Hepatocyte (in vitro differentiated cells): ENCODE measurements at regions not wholly inside any gene's neighbourhood (a gene's known extent, or its start where the extent isn't known, plus 50 kb on each side); places are given as distances from the start of the nearest gene placed in this dataset.

Source experiments
- DNase-seq: peaks from one replicate; pipeline ENCODE4 v3.0.0-alpha.2; 2016; ENCODE audit warnings: low spot score
- H2AFZ ChIP-seq: fragments of 200-600 bp; sonication (generic); 2 replicates; pipeline ENCODE4 v1.6.0; 2016; ENCODE audit warnings: antibody characterized with exemption, mild to moderate bottlenecking
- H3K27ac ChIP-seq: fragments of 200-600 bp; sonication (generic); 2 replicates; pipeline ENCODE4 v1.5.1; 2016; ENCODE audit warnings: mild to moderate bottlenecking
- H3K27me3 ChIP-seq: fragments of 200-600 bp; sonication (generic); 2 replicates; pipeline ENCODE4 v1.6.1; 2016
- H3K36me3 ChIP-seq: fragments of 200-600 bp; sonication (generic); replicated peaks from 2 replicates; pipeline ENCODE4 v1.5.1; 2016; ENCODE audit warnings: low read depth; ENCODE audit not compliant: insufficient read depth
- H3K4me1 ChIP-seq: fragments of 200-600 bp; sonication (generic); 2 replicates; pipeline ENCODE4 v1.5.1; 2016; ENCODE audit warnings: mild to moderate bottlenecking, moderate library complexity; ENCODE audit not compliant: insufficient read depth
- H3K4me2 ChIP-seq: fragments of 200-600 bp; sonication (generic); 2 replicates; pipeline ENCODE4 v1.6.0; 2016
- H3K4me3 ChIP-seq: fragments of 200-600 bp; sonication (generic); 2 replicates; pipeline ENCODE4 v1.5.1; 2016; ENCODE audit warnings: mild to moderate bottlenecking
- H3K79me2 ChIP-seq: fragments of 200-600 bp; sonication (generic); 2 replicates; pipeline ENCODE4 v1.6.0; 2017; ENCODE audit warnings: mild to moderate bottlenecking
- H3K9me2 ChIP-seq: fragments of 200-600 bp; sonication (generic); replicated peaks from 2 replicates; pipeline ENCODE4 v1.6.0; 2017; ENCODE audit warnings: mild to moderate bottlenecking; ENCODE audit not compliant: insufficient read depth
- H3K9me3 ChIP-seq: fragments of 200-600 bp; sonication (generic); 2 replicates; pipeline ENCODE4 v1.5.1; 2016; ENCODE audit warnings: low read depth, mild to moderate bottlenecking
- H4K20me1 ChIP-seq: fragments of 200-600 bp; sonication (generic); 2 replicates; pipeline ENCODE4 v1.6.0; 2016; ENCODE audit warnings: mild to moderate bottlenecking; ENCODE audit not compliant: insufficient read depth, poor library complexity, severe bottlenecking
- EZH2 ChIP-seq: fragments of 200-600 bp; sonication (generic); IDR thresholded peaks from 2 replicates; pipeline ENCODE4 v1.6.1; 2016; ENCODE audit warnings: antibody characterized with exemption, mild to moderate bottlenecking, borderline replicate concordance
- EZH2phosphoT487 ChIP-seq: fragments of 200-600 bp; sonication (generic); IDR thresholded peaks from one replicate; pipeline ENCODE4 v1.6.1; 2018; ENCODE audit warnings: antibody characterized with exemption, mild to moderate bottlenecking, low read depth, moderate library complexity; ENCODE audit not compliant: unreplicated experiment, severe bottlenecking
- WGBS: methylation state at CpG from one replicate; pipeline ENCODE4 v1.1.6; 2016; ENCODE audit warnings: low lambda C conversion rate; ENCODE audit errors: missing lambda C conversion rate; 5-methylcytosine and 5-hydroxymethylcytosine counted together
- TF ChIP-seq, protein P1 (sequence below): fragments of 200-600 bp; sonication (generic); IDR thresholded peaks from 2 replicates; pipeline ENCODE4 v1.5.1; 2016; ENCODE audit warnings: antibody characterized with exemption, mild to moderate bottlenecking; ENCODE audit not compliant: poor library complexity

DNA sequence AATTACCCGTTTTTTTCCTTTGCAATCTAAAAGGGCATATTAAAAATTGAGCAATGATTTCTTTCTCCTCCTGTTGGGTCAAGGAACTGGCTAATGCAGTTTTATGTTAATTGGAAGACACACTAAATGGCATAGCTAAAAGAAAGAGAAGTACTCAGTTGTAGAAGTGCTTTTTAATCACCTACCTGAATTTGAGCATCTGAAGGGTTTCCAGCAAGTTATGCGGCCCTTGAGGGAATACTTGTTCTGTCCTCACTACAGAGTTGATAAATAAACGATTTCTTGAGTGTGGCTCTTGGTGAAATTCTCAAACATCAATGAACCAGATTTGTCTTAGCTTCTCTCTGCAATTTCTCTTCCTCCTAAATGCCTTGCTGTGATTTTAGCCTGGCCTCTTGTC is 184.1 kb upstream of the RPH3A start:
- no peaks in the 10 kb centered on the region for H3K4me1 ChIP-seq
- H3K27me3 ChIP-seq, result peaks cover 12% of the 10 kb centered on the region
- no peaks in the 10 kb centered on the region for H4K20me1 ChIP-seq
- no peak overlapping the region for H3K27ac ChIP-seq
- no peaks in the 10 kb centered on the region for H3K79me2 ChIP-seq
- H3K4me2 ChIP-seq, result no peak overlapping the region
- TF ChIP-seq, protein P1, sequence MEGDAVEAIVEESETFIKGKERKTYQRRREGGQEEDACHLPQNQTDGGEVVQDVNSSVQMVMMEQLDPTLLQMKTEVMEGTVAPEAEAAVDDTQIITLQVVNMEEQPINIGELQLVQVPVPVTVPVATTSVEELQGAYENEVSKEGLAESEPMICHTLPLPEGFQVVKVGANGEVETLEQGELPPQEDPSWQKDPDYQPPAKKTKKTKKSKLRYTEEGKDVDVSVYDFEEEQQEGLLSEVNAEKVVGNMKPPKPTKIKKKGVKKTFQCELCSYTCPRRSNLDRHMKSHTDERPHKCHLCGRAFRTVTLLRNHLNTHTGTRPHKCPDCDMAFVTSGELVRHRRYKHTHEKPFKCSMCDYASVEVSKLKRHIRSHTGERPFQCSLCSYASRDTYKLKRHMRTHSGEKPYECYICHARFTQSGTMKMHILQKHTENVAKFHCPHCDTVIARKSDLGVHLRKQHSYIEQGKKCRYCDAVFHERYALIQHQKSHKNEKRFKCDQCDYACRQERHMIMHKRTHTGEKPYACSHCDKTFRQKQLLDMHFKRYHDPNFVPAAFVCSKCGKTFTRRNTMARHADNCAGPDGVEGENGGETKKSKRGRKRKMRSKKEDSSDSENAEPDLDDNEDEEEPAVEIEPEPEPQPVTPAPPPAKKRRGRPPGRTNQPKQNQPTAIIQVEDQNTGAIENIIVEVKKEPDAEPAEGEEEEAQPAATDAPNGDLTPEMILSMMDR, result no peak
- TF ChIP-seq EZH2, result no peak
- no peak for TF ChIP-seq EZH2phosphoT487
- H3K9me3 ChIP-seq, result no peaks in the 10 kb centered on the region
- no peaks in the 10 kb centered on the region for H3K9me2 ChIP-seq
- no peak overlapping the region for H3K4me3 ChIP-seq
- H3K36me3 ChIP-seq, result no peaks in the 10 kb centered on the region
- no peak for DNase-seq
- no peak overlapping the region for H2AFZ ChIP-seq
- 75% methylated on average over 3 of the region's 3 CpGs for WGBS

DNA sequence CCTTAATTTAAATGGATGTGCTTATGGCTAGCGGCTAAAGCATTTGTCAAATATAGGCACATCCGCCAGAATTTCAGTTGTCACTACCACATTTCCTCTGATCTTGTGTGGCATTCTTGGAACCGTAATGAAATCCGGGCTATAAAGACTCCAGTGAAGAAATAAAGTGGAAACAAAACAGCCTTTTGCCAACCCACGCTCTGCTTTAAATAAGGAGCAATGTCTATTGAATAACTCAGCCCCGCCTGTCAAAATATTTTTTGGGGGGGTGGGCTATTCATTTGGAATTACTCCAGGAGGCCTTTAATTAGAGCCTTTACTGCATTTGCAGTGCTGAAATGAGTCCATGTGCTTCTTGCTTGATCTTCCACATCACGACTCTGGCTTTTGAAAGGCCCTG is 179.6 kb upstream of the RPH3A start:
- Histone ChIP-seq H3K9me3 (no peaks in the 10 kb centered on the region), H3K27me3 (peaks cover 12% of the 10 kb centered on the region), H3K27ac (no peak overlapping the region), H4K20me1 (no peaks in the 10 kb centered on the region), H3K4me1 (no peaks in the 10 kb centered on the region), H3K4me2 (no peak overlapping the region), H3K4me3 (no peak overlapping the region), H3K9me2 (no peaks in the 10 kb centered on the region), H3K79me2 (no peaks in the 10 kb centered on the region), H2AFZ (no peak overlapping the region), H3K36me3 (no peaks in the 10 kb centered on the region)
- 79% methylated on average over 7 of the region's 7 CpGs for WGBS
- TF ChIP-seq, protein P1, result no peak
- TF ChIP-seq EZH2 (no peak), EZH2phosphoT487 (no peak)
- DNase-seq, result no peak

DNA sequence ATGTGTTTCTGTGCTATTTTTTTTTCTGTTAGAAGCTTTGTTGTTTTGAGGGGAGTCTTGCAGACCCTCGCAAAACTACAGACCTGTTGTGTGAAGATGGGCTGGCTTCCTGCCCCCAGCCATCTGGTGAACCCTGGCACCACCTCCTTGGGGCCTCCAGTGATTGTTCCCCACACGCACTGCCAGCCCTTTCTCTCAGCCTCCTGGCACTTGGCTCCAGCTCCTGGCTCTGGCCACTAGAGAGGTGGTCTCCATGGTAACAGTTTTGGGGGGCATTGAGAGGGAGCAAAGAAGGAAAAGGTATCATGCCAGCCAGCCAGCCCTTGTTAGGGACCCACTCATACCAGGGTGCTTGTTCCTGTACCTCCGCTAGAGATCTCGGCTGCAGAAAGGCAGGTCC is 176.4 kb upstream of the RPH3A start:
- peaks cover 14% of the 10 kb centered on the region for H3K27me3 ChIP-seq

DNA sequence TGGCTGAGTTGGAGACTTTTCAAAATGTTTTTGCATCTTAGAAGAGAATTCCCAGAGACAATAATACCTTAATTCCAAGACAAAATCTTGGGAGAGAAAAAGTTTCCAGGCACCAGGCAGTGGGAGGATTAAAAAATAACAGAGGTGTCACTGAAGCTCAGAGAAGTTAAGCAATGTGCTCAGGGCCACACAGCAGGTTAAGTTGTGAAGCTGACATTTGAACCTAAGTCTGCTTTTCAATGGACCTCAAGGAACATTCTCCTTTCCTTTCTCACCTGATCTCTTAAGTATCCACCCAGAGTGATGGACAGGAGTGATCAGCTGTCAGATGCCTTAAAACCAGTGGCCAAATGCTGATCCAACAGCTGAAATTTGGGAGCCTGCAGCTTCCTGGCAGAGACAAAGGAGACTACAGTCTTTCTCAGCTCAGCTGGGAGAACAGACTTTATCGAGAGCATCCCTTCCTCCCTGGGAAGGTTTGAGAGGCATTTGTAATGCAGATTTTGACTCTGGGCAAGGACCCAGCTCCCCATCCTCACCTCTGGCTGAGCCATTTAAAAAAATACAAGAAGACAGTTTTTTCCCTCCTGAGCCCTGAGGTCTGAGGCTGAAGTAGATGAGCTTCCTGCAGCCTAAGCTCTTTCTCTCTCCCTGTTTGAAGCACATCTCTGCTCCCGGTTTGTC is 174.9 kb upstream of the RPH3A start:
- Histone ChIP-seq H3K27ac (no peak overlapping the region), H4K20me1 (no peaks in the 10 kb centered on the region), H3K36me3 (no peaks in the 10 kb centered on the region), H3K79me2 (no peaks in the 10 kb centered on the region), H3K27me3 (peaks cover 14% of the 10 kb centered on the region), H3K4me1 (no peaks in the 10 kb centered on the region), H3K4me2 (no peak overlapping the region), H3K9me3 (no peaks in the 10 kb centered on the region), H3K4me3 (no peak overlapping the region), H2AFZ (no peak overlapping the region), H3K9me2 (no peaks in the 10 kb centered on the region)
- TF ChIP-seq EZH2phosphoT487, result no peak
- no peak for TF ChIP-seq EZH2
- TF ChIP-seq, protein P1, result no peak
- DNase-seq, result no peak
- 0% methylated on average over 2 of the region's 2 CpGs for WGBS

More for the DNA sequence above, 176.4 kb upstream of the RPH3A start:
- H2AFZ ChIP-seq, result no peak overlapping the region
- no peaks in the 10 kb centered on the region for H3K9me2 ChIP-seq
- no peaks in the 10 kb centered on the region for H3K9me3 ChIP-seq
- TF ChIP-seq EZH2phosphoT487 (no peak), EZH2 (no peak)
- H3K4me1 ChIP-seq, result no peaks in the 10 kb centered on the region
- H3K4me2 ChIP-seq, result no peak overlapping the region
- DNase-seq, result no peak
- H3K27ac ChIP-seq, result no peak overlapping the region
- WGBS, result 80% methylated on average over 4 of the region's 4 CpGs
- no peak overlapping the region for H3K4me3 ChIP-seq
- no peaks in the 10 kb centered on the region for H4K20me1 ChIP-seq
- H3K79me2 ChIP-seq, result no peaks in the 10 kb centered on the region
- H3K36me3 ChIP-seq, result no peaks in the 10 kb centered on the region
